Mucosa of descending colon (tissue), 3 donors: ENCODE measurements at regions not wholly inside any gene's neighbourhood (a gene's known extent, or its start where the extent isn't known, plus 50 kb on each side); places are given as distances from the start of the nearest gene placed in this dataset.

ENCODE experiments used
- ATAC-seq: fragments of 200-7000 bp; cut with Tn5 transposase; one replicate; pipeline ENCODE4 v1.9.1; 2020; ENCODE audit warnings: mild to moderate bottlenecking, moderate library complexity
- DNase-seq, 3 donors: peaks; one replicate each; pipeline ENCODE4 v3.0.0-alpha.2; 2020
- H3K36me3 ChIP-seq: fragments of 200-600 bp; one replicate; pipeline ENCODE4 v1.8.0; 2021; ENCODE audit warnings: low read depth, mild to moderate bottlenecking
- H3K4me1 ChIP-seq: fragments of 200-600 bp; one replicate; pipeline ENCODE4 v1.8.0; 2021; ENCODE audit warnings: low read depth, mild to moderate bottlenecking
- H3K4me3 ChIP-seq: fragments of 200-600 bp; one replicate; pipeline ENCODE4 v1.8.0; 2021; ENCODE audit warnings: mild to moderate bottlenecking
- H3K9me3 ChIP-seq: fragments of 200-600 bp; one replicate; pipeline ENCODE4 v1.8.0; 2021; ENCODE audit warnings: mild to moderate bottlenecking
- CTCF ChIP-seq: fragments of 200-600 bp; IDR thresholded peaks from one replicate; pipeline ENCODE4 v1.8.0; 2022; ENCODE audit warnings: antibody characterized with exemption, mild to moderate bottlenecking
- intact Hi-C, 2 donors: fragments of 100-400 bp; cut with DNase I in 1 of 2; cut with micrococcal nuclease in 1 of 2; formaldehyde crosslinking; loops; one replicate each; pipeline versions ENCODE4 v1.11.0 to v1.11.1; 2022; cut with DNase I, micrococcal nuclease
- donor health status: DM: no; HTN: no; CAD: no; lungs with moderate emphysema.
- donor health status: DM: no; HTN: no; CAD: no.
- donor health status: DM: no; HTN: yes; CAD: no.

- H3K4me1 ChIP-seq = no peaks in the 10 kb centered on the region
- TF ChIP-seq CTCF = no peak
Observed at GRCh38 chr6:71599359-71599758, 287.0 kb upstream of the RIMS1 start.

GRCh38 chr6:71602385-71603007 lies 283.9 kb upstream of the RIMS1 start:
- Histone ChIP-seq H3K4me1 (no peaks in the 10 kb centered on the region), H3K36me3 (no peaks in the 10 kb centered on the region), H3K9me3 (no peaks in the 10 kb centered on the region), H3K4me3 (no peak overlapping the region)
- DNase-seq (no peak), ATAC-seq (no peak)
- no peak for TF ChIP-seq CTCF
- intact Hi-C loops = no loop called here

More at GRCh38 chr6:71599359-71599758, 287.0 kb upstream of the RIMS1 start:
- no peaks in the 10 kb centered on the region for H3K36me3 ChIP-seq
- no peak for ATAC-seq
- intact Hi-C loops = no loop called here
- H3K4me3 ChIP-seq = no peak overlapping the region
- DNase-seq = no peak
- no peaks in the 10 kb centered on the region for H3K9me3 ChIP-seq

- H3K9me3 ChIP-seq = no peaks in the 10 kb centered on the region
- H3K4me3 ChIP-seq = no peak overlapping the region
- TF ChIP-seq CTCF = no peak
- no peaks in the 10 kb centered on the region for H3K36me3 ChIP-seq
- intact Hi-C loops = no loop called here
- ATAC-seq (no peak), DNase-seq (no peak)
- H3K4me1 ChIP-seq = no peaks in the 10 kb centered on the region
Observed at GRCh38 chr6:71603021-71603420, 283.3 kb upstream of the RIMS1 start.

GRCh38 chr6:71608646-71609045 lies 277.7 kb upstream of the RIMS1 start:
- intact Hi-C loops = no loop called here
- Histone ChIP-seq H3K9me3 (no peaks in the 10 kb centered on the region), H3K36me3 (no peaks in the 10 kb centered on the region), H3K4me3 (no peak overlapping the region), H3K4me1 (no peaks in the 10 kb centered on the region)
- no peak for TF ChIP-seq CTCF
- ATAC-seq (no peak), DNase-seq (no peak)

GRCh38 chr6:71619836-71620235 lies 266.5 kb upstream of the RIMS1 start:
- H3K4me3 ChIP-seq = no peak overlapping the region
- intact Hi-C loops = no loop called here
- no peaks in the 10 kb centered on the region for H3K36me3 ChIP-seq
- no peak for ATAC-seq
- no peaks in the 10 kb centered on the region for H3K9me3 ChIP-seq
- DNase-seq = no peak
- TF ChIP-seq CTCF = no peak
- H3K4me1 ChIP-seq = no peaks in the 10 kb centered on the region
